HEK293 (cell line): ENCODE measurements at regions not wholly inside any gene's neighbourhood (a gene's known extent, or its start where the extent isn't known, plus 50 kb on each side); places are given as distances from the start of the nearest gene placed in this dataset.

Source experiments
- CTCF ChIA-PET: fragments of 350-600 bp; formaldehyde crosslinking; extraction: SDS; loops from one replicate; lab custom pipeline; 2021; ENCODE audit warnings: antibody characterized with exemption; lab: Yijun Ruan, JAX
- POLR2A ChIA-PET: fragments of 300-600 bp; formaldehyde crosslinking; extraction: SDS; loops from one replicate; lab custom pipeline; 2020; ENCODE audit warnings: antibody characterized with exemption, inconsistent platforms; lab: Yijun Ruan, JAX
- H3K27ac ChIP-seq: fragments of 200-500 bp; sonication (Bioruptor generic); 2 replicates; pipeline ENCODE4 v1.5.1; 2014; ENCODE audit warnings: low read depth, low read length, control low read depth, inconsistent platforms; ENCODE audit errors: extremely low read depth
- H3K36me3 ChIP-seq, 2 experiments: fragments of 200-500 bp in 1 of 2; sonication (Bioruptor generic) in 1 of 2; 1 replicate in 1 of 2; 2 replicates in 1 of 2; pipeline ENCODE4 v1.5.1; 2014 to 2017; ENCODE audit warnings: inconsistent platforms in 2 of 2, low read length in 2 of 2; ENCODE audit not compliant: control insufficient read depth in 2 of 2, insufficient read depth in 1 of 2
- H3K4me1 ChIP-seq: fragments of 200-500 bp; sonication (Bioruptor generic); 2 replicates; pipeline ENCODE4 v1.5.1; 2014; ENCODE audit warnings: mild to moderate bottlenecking, low read length, inconsistent platforms; ENCODE audit not compliant: control insufficient read depth, insufficient read depth
- H3K4me3 ChIP-seq: 2 replicates; pipeline ENCODE4 v1.5.1; 2011; ENCODE audit warnings: low read depth, mild to moderate bottlenecking, control low read depth, low read length, moderate library complexity
- H3K9me3 ChIP-seq: fragments of 200-500 bp; sonication (Bioruptor generic); 2 replicates; pipeline ENCODE4 v1.5.1; 2014; ENCODE audit warnings: low read depth, low read length, inconsistent platforms; ENCODE audit not compliant: control insufficient read depth, insufficient read depth
- BCL11B ChIP-seq: fragments of 450-650 bp; formaldehyde crosslinking; IDR thresholded peaks from 2 replicates; pipeline ENCODE4 v1.5.1; 2016; ENCODE audit warnings: low read depth, missing biosample characterization, missing genetic modification characterization
- GLIS1 ChIP-seq: fragments of 450-650 bp; formaldehyde crosslinking; IDR thresholded peaks from 2 replicates; pipeline ENCODE4 v1.5.1; 2016; ENCODE audit warnings: missing biosample characterization, missing genetic modification characterization
- ZBTB7A ChIP-seq: fragments of 450-650 bp; formaldehyde crosslinking; IDR thresholded peaks from 2 replicates; pipeline ENCODE4 v1.5.1; 2016; ENCODE audit warnings: low read depth, missing biosample characterization, missing genetic modification characterization
- ZFP69B ChIP-seq: fragments of 450-650 bp; formaldehyde crosslinking; IDR thresholded peaks from 2 replicates; pipeline ENCODE4 v1.5.1; 2016; ENCODE audit warnings: missing biosample characterization, missing genetic modification characterization
- ZIC2 ChIP-seq: fragments of 450-650 bp; formaldehyde crosslinking; IDR thresholded peaks from 2 replicates; pipeline ENCODE4 v1.5.1; 2016; ENCODE audit warnings: missing biosample characterization, missing genetic modification characterization
- ZNF140 ChIP-seq: fragments of 450-650 bp; formaldehyde crosslinking; IDR thresholded peaks from 2 replicates; pipeline ENCODE4 v1.5.1; 2016; ENCODE audit warnings: missing biosample characterization, missing genetic modification characterization
- ZNF214 ChIP-seq: fragments of 450-650 bp; formaldehyde crosslinking; IDR thresholded peaks from 2 replicates; pipeline ENCODE4 v1.5.1; 2017; ENCODE audit warnings: missing biosample characterization, mild to moderate bottlenecking, missing genetic modification characterization, borderline replicate concordance
- ZNF292 ChIP-seq: fragments of 450-650 bp; formaldehyde crosslinking; IDR thresholded peaks from 2 replicates; pipeline ENCODE4 v1.5.1; 2016; ENCODE audit warnings: low read depth, missing biosample characterization, missing genetic modification characterization, borderline replicate concordance
- ZNF341 ChIP-seq: fragments of 450-650 bp; formaldehyde crosslinking; IDR thresholded peaks from 2 replicates; pipeline ENCODE4; 2016; ENCODE audit warnings: low read depth, missing biosample characterization, missing genetic modification characterization
- ZNF350 ChIP-seq: fragments of 450-650 bp; formaldehyde crosslinking; IDR thresholded peaks from 2 replicates; pipeline ENCODE4 v1.5.0; 2017; ENCODE audit warnings: missing biosample characterization, mild to moderate bottlenecking, missing genetic modification characterization
- ZNF391 ChIP-seq: fragments of 450-650 bp; formaldehyde crosslinking; IDR thresholded peaks from 2 replicates; pipeline ENCODE4 v1.5.1; 2016; ENCODE audit warnings: low read depth, missing biosample characterization, missing genetic modification characterization, borderline replicate concordance
- ZNF416 ChIP-seq: fragments of 450-650 bp; formaldehyde crosslinking; IDR thresholded peaks from 2 replicates; pipeline ENCODE4 v1.5.1; 2016; ENCODE audit warnings: missing biosample characterization, missing genetic modification characterization
- ZNF433 ChIP-seq: fragments of 450-650 bp; formaldehyde crosslinking; IDR thresholded peaks from 2 replicates; pipeline ENCODE4 v1.5.1; 2016; ENCODE audit warnings: missing biosample characterization, missing genetic modification characterization, low read depth
- ZNF544 ChIP-seq: fragments of 450-650 bp; formaldehyde crosslinking; IDR thresholded peaks from 2 replicates; pipeline ENCODE4 v1.5.0; 2017; ENCODE audit warnings: missing biosample characterization, missing genetic modification characterization
- ZNF549 ChIP-seq: fragments of 450-650 bp; IDR thresholded peaks from 2 replicates; pipeline ENCODE4 v1.5.1; 2018; ENCODE audit warnings: missing biosample characterization, missing genetic modification characterization, mild to moderate bottlenecking, inconsistent platforms, moderate library complexity
- ZNF660 ChIP-seq: fragments of 450-650 bp; IDR thresholded peaks from 2 replicates; pipeline ENCODE4 v1.5.1; 2018; ENCODE audit warnings: missing biosample characterization, mild to moderate bottlenecking, missing genetic modification characterization
- ZNF768 ChIP-seq: fragments of 450-650 bp; formaldehyde crosslinking; IDR thresholded peaks from 2 replicates; pipeline ENCODE4 v1.5.1; 2018; ENCODE audit warnings: missing biosample characterization, mild to moderate bottlenecking, missing genetic modification characterization
- ZNF830 ChIP-seq: fragments of 450-650 bp; IDR thresholded peaks from 2 replicates; pipeline ENCODE4 v1.5.0; 2018; ENCODE audit warnings: missing biosample characterization, missing genetic modification characterization, low read depth, mild to moderate bottlenecking, moderate library complexity
- TF ChIP-seq, protein P1 (sequence below): fragments of 450-650 bp; formaldehyde crosslinking; IDR thresholded peaks from 2 replicates; pipeline ENCODE4 v1.5.1; 2016; ENCODE audit warnings: missing biosample characterization, missing genetic modification characterization
- TF ChIP-seq, protein P2 (sequence below): fragments of 450-650 bp; formaldehyde crosslinking; IDR thresholded peaks from 2 replicates; pipeline ENCODE4 v1.5.1; 2016; ENCODE audit warnings: missing biosample characterization, missing genetic modification characterization
- TF ChIP-seq, protein P3 (sequence below): fragments of 450-650 bp; formaldehyde crosslinking; IDR thresholded peaks from 2 replicates; pipeline ENCODE4 v1.5.1; 2016; ENCODE audit warnings: missing biosample characterization, missing genetic modification characterization

DNA sequence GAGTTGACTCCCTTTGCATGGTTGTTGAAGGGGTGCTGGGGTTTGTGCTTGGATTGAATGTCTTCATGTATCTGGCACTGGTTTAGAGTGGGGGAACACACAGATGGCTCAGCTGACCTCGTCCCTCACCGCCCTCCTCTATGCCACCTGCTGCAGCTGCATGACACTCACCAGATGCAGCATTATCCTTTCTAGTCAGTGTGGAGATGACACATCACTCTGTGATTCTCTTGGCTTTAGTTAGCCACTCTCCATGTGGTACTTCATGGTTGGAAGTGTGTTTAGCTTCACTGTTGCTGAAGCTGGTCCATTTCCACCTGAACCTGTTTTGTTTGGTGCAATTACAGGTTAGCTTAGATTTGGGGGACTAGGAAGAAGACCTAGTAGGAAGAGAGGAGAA lies 56.3 kb upstream of the BMPER start (continued):
- TF ChIP-seq ZNF768 (tag by site-specific recombination): no peak
- TF ChIP-seq ZNF660 (tag by site-specific recombination): no peak
- TF ChIP-seq ZNF433: no peak
- no peak for TF ChIP-seq ZNF391 (tag by site-specific recombination)
- TF ChIP-seq ZNF292 (tag by site-specific recombination): no peak
- TF ChIP-seq BCL11B (tag by site-specific recombination): no peak

DNA sequence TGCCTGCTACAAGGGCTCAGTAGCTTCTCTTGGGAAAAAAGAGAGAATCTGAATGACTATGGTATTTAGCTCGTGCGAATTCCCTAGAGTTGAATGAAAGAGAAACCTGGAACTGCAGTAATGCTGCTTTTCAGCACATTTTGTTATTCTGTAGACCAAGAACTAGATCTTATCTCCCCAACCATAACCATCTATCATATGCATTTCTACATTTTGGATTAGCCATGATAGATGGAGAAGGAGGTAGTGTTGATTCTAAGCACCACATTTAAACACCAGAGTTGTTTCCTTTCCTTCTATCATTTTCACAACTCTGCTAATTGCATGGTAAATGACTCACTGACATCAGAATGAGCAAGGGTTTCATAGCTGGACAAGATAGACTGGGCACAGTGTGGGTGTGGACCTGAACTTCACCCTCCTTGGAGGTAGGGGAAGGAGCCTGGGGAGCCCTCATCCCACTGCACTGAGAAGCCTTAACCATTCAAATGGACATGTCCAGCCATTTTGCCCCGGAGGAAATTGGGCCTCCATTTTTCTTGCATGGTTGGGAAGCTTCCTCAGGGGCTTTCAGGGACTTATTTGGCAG lies 55.3 kb upstream of the BMPER start:
- CTCF ChIA-PET: interaction anchor here (1.0 kb wide), 1 partner anchor 134 kb away, joined by 3 read pairs; no protein-coding TSS in a partner anchor
- H3K36me3 ChIP-seq: no peaks in the 10 kb centered on the region
- H3K9me3 ChIP-seq: no peaks in the 10 kb centered on the region
- no peak overlapping the region for H3K4me3 ChIP-seq
- TF ChIP-seq ZNF140 (tag by site-specific recombination) (no peak), ZNF660 (tag by site-specific recombination) (no peak), ZNF416 (no peak), ZNF433 (no peak), GLIS1 (tag by site-specific recombination) (no peak), ZIC2 (tag by site-specific recombination) (no peak), ZBTB7A (tag by site-specific recombination) (no peak), ZNF341 (tag by site-specific recombination) (no peak), ZNF830 (tag by site-specific recombination) (no peak), ZNF350 (tag by site-specific recombination) (no peak), ZNF544 (no peak), ZFP69B (tag by site-specific recombination) (no peak), ZNF214 (tag by site-specific recombination) (no peak), ZNF549 (tag by site-specific recombination) (no peak)
- TF ChIP-seq, protein P1, sequence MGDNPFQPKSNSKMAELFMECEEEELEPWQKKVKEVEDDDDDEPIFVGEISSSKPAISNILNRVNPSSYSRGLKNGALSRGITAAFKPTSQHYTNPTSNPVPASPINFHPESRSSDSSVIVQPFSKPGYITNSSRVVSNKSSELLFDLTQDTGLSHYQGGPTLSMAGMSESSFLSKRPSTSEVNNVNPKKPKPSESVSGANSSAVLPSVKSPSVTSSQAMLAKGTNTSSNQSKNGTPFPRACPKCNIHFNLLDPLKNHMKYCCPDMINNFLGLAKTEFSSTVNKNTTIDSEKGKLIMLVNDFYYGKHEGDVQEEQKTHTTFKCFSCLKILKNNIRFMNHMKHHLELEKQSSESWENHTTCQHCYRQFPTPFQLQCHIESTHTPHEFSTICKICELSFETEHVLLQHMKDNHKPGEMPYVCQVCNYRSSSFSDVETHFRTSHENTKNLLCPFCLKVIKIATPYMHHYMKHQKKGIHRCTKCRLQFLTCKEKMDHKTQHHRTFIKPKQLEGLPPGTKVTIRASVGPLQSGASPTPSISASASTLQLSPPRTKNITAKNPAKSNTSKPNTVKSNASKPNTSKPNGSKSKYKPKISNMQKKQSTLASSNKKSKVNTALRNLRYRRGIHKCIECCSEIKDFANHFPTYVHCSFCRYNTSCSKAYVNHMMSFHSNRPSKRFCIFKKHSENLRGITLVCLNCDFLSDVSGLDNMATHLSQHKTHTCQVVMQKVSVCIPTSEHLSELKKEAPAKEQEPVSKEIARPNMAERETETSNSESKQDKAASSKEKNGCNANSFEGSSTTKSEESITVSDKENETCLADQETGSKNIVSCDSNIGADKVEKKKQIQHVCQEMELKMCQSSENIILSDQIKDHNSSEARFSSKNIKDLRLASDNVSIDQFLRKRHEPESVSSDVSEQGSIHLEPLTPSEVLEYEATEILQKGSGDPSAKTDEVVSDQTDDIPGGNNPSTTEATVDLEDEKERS: no peak
- TF ChIP-seq, protein P2, sequence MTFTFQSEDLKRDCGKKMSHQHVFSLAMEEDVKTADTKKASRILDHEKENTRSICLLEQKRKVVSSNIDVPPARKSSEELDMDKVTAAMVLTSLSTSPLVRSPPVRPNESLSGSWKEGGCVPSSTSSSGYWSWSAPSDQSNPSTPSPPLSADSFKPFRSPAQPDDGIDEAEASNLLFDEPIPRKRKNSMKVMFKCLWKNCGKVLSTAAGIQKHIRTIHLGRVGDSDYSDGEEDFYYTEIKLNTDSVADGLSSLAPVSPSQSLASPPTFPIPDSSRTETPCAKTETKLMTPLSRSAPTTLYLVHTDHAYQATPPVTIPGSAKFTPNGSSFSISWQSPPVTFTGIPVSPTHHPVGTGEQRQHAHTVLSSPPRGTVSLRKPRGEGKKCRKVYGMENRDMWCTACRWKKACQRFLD (tag by site-specific recombination): no peak
- TF ChIP-seq, protein P3, sequence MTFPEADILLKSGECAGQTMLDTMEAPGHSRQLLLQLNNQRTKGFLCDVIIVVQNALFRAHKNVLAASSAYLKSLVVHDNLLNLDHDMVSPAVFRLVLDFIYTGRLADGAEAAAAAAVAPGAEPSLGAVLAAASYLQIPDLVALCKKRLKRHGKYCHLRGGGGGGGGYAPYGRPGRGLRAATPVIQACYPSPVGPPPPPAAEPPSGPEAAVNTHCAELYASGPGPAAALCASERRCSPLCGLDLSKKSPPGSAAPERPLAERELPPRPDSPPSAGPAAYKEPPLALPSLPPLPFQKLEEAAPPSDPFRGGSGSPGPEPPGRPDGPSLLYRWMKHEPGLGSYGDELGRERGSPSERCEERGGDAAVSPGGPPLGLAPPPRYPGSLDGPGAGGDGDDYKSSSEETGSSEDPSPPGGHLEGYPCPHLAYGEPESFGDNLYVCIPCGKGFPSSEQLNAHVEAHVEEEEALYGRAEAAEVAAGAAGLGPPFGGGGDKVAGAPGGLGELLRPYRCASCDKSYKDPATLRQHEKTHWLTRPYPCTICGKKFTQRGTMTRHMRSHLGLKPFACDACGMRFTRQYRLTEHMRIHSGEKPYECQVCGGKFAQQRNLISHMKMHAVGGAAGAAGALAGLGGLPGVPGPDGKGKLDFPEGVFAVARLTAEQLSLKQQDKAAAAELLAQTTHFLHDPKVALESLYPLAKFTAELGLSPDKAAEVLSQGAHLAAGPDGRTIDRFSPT (tag by site-specific recombination): no peak
- no peak overlapping the region for H3K27ac ChIP-seq
- H3K4me1 ChIP-seq: no peaks in the 10 kb centered on the region
- POLR2A ChIA-PET: no interaction called here
